ENCODE measurements at regions not wholly inside any gene's neighbourhood (a gene's known extent, or its start where the extent isn't known, plus 50 kb on each side); places are given as distances from the start of the nearest gene placed in this dataset.

DNA sequence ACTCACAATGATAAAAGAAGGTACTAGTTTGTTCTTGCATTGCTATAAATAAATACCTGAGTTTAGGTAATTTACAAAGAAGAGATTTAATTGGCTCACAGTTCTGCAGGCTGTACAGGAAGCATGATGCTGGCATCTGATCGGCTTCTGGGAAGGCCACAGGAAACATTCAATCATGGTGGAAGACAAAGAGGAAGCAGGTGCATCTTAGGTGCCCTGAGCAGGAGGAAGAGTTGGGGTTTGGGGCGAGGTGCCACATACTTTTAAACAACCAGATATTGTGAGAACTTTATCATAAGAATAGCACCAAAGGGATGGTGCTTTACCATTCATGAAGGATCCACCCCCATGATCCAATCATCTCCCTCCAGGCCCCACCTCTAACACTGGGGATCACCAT, 752.6 kb upstream of the FLRT2 start:
- no peaks in the 10 kb centered on the region for H3K4me1 Mint-ChIP-seq
- H3K9me3 Mint-ChIP-seq (ENCODE audit: low read depth), result peaks cover 2% of the 10 kb centered on the region
- CTCF ChIA-PET, result no interaction called here
- no peaks in the 10 kb centered on the region for H3K27me3 Mint-ChIP-seq
- no peak overlapping the region for H3K4me3 Mint-ChIP-seq
- ATAC-seq (no peak), DNase-seq (no peak)
- no peaks in the 10 kb centered on the region for H3K36me3 Mint-ChIP-seq
- no peak overlapping the region for H3K27ac Mint-ChIP-seq

GRCh38 chr14:84782902-84783301, 747.0 kb upstream of the FLRT2 start:
- CTCF ChIA-PET, result no interaction called here
- H3K36me3 Mint-ChIP-seq, result no peaks in the 10 kb centered on the region
- H3K27ac Mint-ChIP-seq, result no peak overlapping the region
- DNase-seq (no peak), ATAC-seq (no peak)
- no peak overlapping the region for H3K4me3 Mint-ChIP-seq
- no peaks in the 10 kb centered on the region for H3K27me3 Mint-ChIP-seq
- peaks cover 5% of the 10 kb centered on the region for H3K9me3 Mint-ChIP-seq (ENCODE audit: low read depth)
- no peaks in the 10 kb centered on the region for H3K4me1 Mint-ChIP-seq

- Mint-ChIP-seq H3K36me3 (no peaks in the 10 kb centered on the region), H3K9me3 (ENCODE audit: low read depth) (peaks cover 7% of the 10 kb centered on the region), H3K27ac (no peak overlapping the region), H3K27me3 (no peaks in the 10 kb centered on the region), H3K4me1 (no peaks in the 10 kb centered on the region), H3K4me3 (no peak overlapping the region)
- DNase-seq (no peak), ATAC-seq (no peak)
- CTCF ChIA-PET, result no interaction called here
Observed at GRCh38 chr14:84783511-84783910, 746.4 kb upstream of the FLRT2 start.

DNA sequence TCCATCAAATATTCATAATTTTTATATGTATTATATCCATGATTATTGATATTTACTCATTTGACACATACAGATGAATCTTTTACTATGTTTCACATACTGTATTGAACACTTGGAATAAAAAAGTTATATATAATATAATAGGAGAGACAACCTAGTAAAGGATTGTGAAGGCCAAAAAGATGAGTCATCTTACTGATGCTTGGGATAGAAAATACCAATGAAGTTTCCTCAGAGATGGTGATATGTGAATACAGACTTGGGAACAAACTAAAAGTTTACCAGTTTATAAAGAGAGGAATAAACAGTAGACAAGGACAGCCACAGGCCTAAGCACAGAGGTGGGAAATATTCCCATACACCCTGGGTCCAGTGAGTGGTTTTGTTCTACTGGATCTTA, 743.9 kb upstream of the FLRT2 start:
- Mint-ChIP-seq H3K9me3 (ENCODE audit: low read depth) (peaks cover 8% of the 10 kb centered on the region), H3K4me3 (no peak overlapping the region), H3K27ac (no peak overlapping the region), H3K27me3 (no peaks in the 10 kb centered on the region), H3K36me3 (no peaks in the 10 kb centered on the region), H3K4me1 (no peaks in the 10 kb centered on the region)
- ATAC-seq (no peak), DNase-seq (no peak)
- CTCF ChIA-PET, result no interaction called here

DNA sequence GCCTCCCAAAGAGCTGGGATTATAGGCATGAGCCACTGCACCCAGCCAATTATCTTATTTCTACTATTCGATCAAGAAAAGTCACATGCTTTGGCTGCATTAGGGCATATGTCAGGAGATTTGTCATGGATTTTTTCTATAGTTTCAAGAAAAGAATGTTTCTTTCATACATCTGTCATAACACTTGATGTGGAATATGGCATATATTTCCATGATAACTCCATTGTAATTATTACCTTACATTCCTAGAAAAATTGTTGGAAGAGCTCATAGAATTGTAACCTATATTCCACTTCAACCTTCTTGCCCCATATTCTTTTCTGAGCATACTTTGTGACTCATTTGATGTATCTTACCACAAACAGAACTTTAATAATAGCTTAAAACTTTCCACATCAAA, 740.9 kb upstream of the FLRT2 start:
- no peaks in the 10 kb centered on the region for H3K36me3 Mint-ChIP-seq
- no peak for ATAC-seq
- CTCF ChIA-PET, result no interaction called here
- H3K4me1 Mint-ChIP-seq, result no peaks in the 10 kb centered on the region
- H3K4me3 Mint-ChIP-seq, result no peak overlapping the region
- no peak overlapping the region for H3K27ac Mint-ChIP-seq
- DNase-seq, result no peak
- H3K9me3 Mint-ChIP-seq (ENCODE audit: low read depth), result peaks cover 17% of the 10 kb centered on the region
- H3K27me3 Mint-ChIP-seq, result no peaks in the 10 kb centered on the region

DNA sequence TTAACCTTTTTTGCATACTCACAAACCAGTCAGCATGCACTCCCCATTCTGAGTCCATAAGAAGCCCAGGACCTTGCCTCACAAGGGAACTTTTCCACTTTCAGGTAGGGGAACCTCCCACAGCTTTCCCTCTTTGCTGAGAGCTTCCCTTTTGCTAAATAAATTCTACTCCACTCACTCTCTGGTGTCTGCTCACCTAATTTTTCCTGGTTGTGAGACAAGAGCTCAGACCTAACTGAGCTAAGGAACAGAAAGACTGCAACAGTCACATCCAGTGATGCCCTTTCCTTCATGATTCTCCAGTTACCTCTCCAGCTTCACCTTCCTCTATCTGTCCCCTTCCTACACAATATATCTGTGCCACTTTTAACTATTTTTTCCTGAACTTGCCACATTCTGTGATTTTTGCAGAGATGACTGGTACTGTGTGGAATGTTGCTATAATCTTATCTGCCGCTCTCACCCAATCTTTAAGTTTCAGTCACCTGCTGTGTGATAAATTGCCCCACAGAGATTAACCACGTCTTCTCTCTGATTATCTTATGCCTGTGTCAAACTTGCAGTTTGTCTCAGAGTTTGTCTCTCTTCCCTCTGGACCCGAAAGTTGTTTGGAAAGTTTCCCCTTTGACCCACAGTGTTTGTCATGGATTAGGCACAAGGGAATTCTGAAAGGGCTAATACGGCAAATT, 737.1 kb upstream of the FLRT2 start:
- ATAC-seq, result no peak
- DNase-seq, result no peak
- Mint-ChIP-seq H3K27me3 (no peaks in the 10 kb centered on the region), H3K9me3 (ENCODE audit: low read depth) (peaks cover 23% of the 10 kb centered on the region), H3K27ac (no peak overlapping the region), H3K36me3 (no peaks in the 10 kb centered on the region), H3K4me1 (no peaks in the 10 kb centered on the region), H3K4me3 (no peak overlapping the region)
- CTCF ChIA-PET, result no interaction called here

DNA sequence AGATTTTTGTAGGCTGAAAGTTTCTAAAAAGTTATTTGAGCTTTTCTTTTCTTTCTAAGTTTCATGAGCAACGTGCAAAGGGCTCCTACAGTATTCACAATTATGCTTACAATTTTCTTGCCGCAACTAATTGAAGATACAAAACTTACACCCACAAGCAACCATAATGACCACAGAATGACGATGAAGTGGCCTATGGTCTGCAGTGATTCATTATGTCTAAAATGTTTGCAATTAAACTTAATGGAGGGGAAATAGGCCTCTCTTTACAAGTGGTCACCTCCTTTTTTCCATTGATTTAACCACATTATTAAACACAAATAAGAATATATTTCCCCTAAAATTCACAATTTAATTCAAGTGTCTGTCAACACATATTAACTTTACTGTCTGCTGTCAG, 732.6 kb upstream of the FLRT2 start:
- peaks cover 20% of the 10 kb centered on the region for H3K9me3 Mint-ChIP-seq (ENCODE audit: low read depth)
- H3K36me3 Mint-ChIP-seq, result no peaks in the 10 kb centered on the region
- H3K4me1 Mint-ChIP-seq, result no peaks in the 10 kb centered on the region
- ATAC-seq (no peak), DNase-seq (no peak)
- CTCF ChIA-PET, result no interaction called here
- no peak overlapping the region for H3K27ac Mint-ChIP-seq
- H3K4me3 Mint-ChIP-seq, result no peak overlapping the region
- no peaks in the 10 kb centered on the region for H3K27me3 Mint-ChIP-seq

GRCh38 chr14:84804468-84804867, 725.5 kb upstream of the FLRT2 start:
- ATAC-seq (no peak), DNase-seq (no peak)
- Mint-ChIP-seq H3K27me3 (no peaks in the 10 kb centered on the region), H3K4me1 (no peaks in the 10 kb centered on the region), H3K4me3 (no peak overlapping the region), H3K9me3 (ENCODE audit: low read depth) (peaks cover 6% of the 10 kb centered on the region), H3K27ac (no peak overlapping the region), H3K36me3 (no peaks in the 10 kb centered on the region)
- CTCF ChIA-PET, result no interaction called here

GRCh38 chr14:84804895-84805294, 725.0 kb upstream of the FLRT2 start:
- peaks cover 8% of the 10 kb centered on the region for H3K9me3 Mint-ChIP-seq (ENCODE audit: low read depth)
- CTCF ChIA-PET, result no interaction called here
- H3K36me3 Mint-ChIP-seq, result no peaks in the 10 kb centered on the region
- no peaks in the 10 kb centered on the region for H3K4me1 Mint-ChIP-seq
- no peak for ATAC-seq
- no peak overlapping the region for H3K27ac Mint-ChIP-seq
- no peaks in the 10 kb centered on the region for H3K27me3 Mint-ChIP-seq
- DNase-seq, result no peak
- no peak overlapping the region for H3K4me3 Mint-ChIP-seq

DNA sequence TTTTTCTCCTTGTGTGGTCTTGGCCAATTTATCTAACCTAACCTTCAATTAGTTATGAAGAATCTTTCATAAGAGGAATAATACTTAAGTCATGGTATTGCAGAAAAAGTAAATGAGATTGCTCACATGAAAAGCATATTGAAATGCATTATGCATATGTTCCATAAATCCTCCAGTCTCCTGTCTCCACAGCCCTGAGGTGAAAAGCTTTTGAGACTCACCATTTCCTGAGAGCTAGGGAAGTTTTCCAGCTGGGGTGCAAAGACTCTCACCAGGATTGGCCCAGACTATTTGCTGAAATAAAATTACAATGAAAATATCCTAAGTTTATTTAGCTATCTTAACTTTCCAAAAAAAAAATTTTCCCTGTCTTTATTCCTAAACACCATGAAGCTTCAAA, 723.8 kb upstream of the FLRT2 start:
- no peak overlapping the region for H3K4me3 Mint-ChIP-seq
- no peaks in the 10 kb centered on the region for H3K36me3 Mint-ChIP-seq
- peaks cover 10% of the 10 kb centered on the region for H3K9me3 Mint-ChIP-seq (ENCODE audit: low read depth)
- DNase-seq, result no peak
- CTCF ChIA-PET, result no interaction called here
- no peaks in the 10 kb centered on the region for H3K4me1 Mint-ChIP-seq
- H3K27ac Mint-ChIP-seq, result no peak overlapping the region
- no peak for ATAC-seq
- no peaks in the 10 kb centered on the region for H3K27me3 Mint-ChIP-seq

GRCh38 chr14:84806622-84807021, 723.3 kb upstream of the FLRT2 start:
- H3K27me3 Mint-ChIP-seq, result no peaks in the 10 kb centered on the region
- no peak overlapping the region for H3K27ac Mint-ChIP-seq
- no peaks in the 10 kb centered on the region for H3K4me1 Mint-ChIP-seq
- no peak overlapping the region for H3K4me3 Mint-ChIP-seq
- no peak for DNase-seq
- ATAC-seq, result no peak
- CTCF ChIA-PET, result no interaction called here
- H3K36me3 Mint-ChIP-seq, result no peaks in the 10 kb centered on the region
- peaks cover 10% of the 10 kb centered on the region for H3K9me3 Mint-ChIP-seq (ENCODE audit: low read depth)

DNA sequence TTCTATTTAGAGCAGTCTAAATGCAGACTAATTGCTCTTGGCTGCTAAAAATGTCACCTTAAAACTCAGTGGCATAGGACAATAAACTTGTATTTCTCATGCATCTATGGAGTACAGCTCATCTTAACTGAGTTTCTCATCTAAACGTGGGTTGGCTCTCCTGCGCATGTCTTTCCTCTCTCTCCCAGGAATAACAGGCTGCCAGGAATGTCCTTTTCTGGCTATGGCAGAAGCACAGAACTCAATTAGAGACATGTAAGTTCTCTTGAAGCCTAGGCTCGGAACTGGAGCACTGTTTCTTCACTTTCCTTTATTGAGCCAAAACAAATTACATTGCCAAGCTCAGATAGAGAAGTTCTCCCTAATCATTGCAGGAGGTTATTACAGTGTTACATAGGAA, 722.3 kb upstream of the FLRT2 start:
- DNase-seq (no peak), ATAC-seq (no peak)
- Mint-ChIP-seq H3K27me3 (no peaks in the 10 kb centered on the region), H3K36me3 (no peaks in the 10 kb centered on the region), H3K4me3 (no peak overlapping the region), H3K27ac (no peak overlapping the region), H3K4me1 (no peaks in the 10 kb centered on the region), H3K9me3 (ENCODE audit: low read depth) (peaks cover 10% of the 10 kb centered on the region)
- CTCF ChIA-PET, result no interaction called here

DNA sequence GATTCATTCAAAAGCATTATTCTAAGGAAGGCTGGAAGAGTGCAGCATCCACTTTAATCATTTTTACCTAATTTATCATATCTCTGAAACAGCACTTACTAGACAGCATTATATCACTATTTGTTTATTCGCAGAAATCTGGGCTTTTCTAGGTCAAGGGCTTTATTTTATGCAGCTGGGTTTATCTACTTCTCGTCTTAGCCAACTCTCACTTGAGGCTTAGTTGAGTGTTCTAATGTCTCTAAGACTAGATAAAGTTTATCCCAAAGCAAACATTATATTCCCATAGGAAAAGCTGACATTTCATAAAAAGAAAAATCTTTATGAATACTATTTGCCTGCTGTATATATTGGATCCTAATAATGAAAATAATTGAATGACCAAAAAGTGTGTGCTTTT, 720.8 kb upstream of the FLRT2 start:
- H3K27me3 Mint-ChIP-seq, result no peaks in the 10 kb centered on the region
- no peak overlapping the region for H3K27ac Mint-ChIP-seq
- peaks cover 12% of the 10 kb centered on the region for H3K9me3 Mint-ChIP-seq (ENCODE audit: low read depth)
- no peaks in the 10 kb centered on the region for H3K36me3 Mint-ChIP-seq
- CTCF ChIA-PET, result no interaction called here
- no peaks in the 10 kb centered on the region for H3K4me1 Mint-ChIP-seq
- H3K4me3 Mint-ChIP-seq, result no peak overlapping the region
- DNase-seq, result no peak
- no peak for ATAC-seq

- ATAC-seq (no peak), DNase-seq (no peak)
- no peak overlapping the region for H3K4me3 Mint-ChIP-seq
- H3K4me1 Mint-ChIP-seq, result no peaks in the 10 kb centered on the region
- H3K9me3 Mint-ChIP-seq (ENCODE audit: low read depth), result peaks cover 8% of the 10 kb centered on the region
- no peak overlapping the region for H3K27ac Mint-ChIP-seq
- H3K27me3 Mint-ChIP-seq, result no peaks in the 10 kb centered on the region
- CTCF ChIA-PET, result no interaction called here
- H3K36me3 Mint-ChIP-seq, result no peaks in the 10 kb centered on the region
Observed at GRCh38 chr14:84814391-84814790, 715.6 kb upstream of the FLRT2 start.

DNA sequence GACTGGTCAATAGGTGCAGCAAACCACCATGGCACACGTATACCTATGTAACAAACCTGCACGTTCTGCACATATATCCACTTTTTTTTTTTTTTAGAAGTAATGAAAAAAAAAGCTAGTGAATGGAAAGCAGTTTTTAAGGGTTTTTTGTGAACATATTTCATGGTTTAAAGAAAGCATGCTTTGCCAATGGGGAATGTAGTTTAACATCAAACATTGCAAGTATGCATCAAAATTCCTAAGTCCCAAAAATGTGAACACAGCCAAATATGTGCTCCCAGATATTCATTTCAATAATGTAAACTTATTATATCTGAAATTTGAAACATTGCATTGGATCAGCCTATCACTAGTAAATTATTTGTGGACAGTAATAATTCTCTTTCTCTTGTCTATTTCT, 710.4 kb upstream of the FLRT2 start:
- Mint-ChIP-seq H3K36me3 (no peaks in the 10 kb centered on the region), H3K27me3 (no peaks in the 10 kb centered on the region), H3K4me3 (no peak overlapping the region), H3K9me3 (ENCODE audit: low read depth) (peaks cover 6% of the 10 kb centered on the region), H3K27ac (no peak overlapping the region), H3K4me1 (no peaks in the 10 kb centered on the region)
- ATAC-seq (no peak), DNase-seq (no peak)
- CTCF ChIA-PET, result no interaction called here

Measured in activated CD8-positive, alpha-beta memory T cell treated with anti-CD3 and anti-CD28 coated beads, Interleukin-2, amount 10 ng/mL, durations not matched to agents 7 days and 5 days (primary cell).